GM23248 (cell line): ENCODE measurements at regions not wholly inside any gene's neighbourhood (a gene's known extent, or its start where the extent isn't known, plus 50 kb on each side); places are given as distances from the start of the nearest gene placed in this dataset.

Experiments used
- EZH2 ChIP-seq: fragments of 200-600 bp; sonication (generic); IDR thresholded peaks from 2 replicates; pipeline ENCODE4 v1.6.1; 2018; ENCODE audit warnings: antibody characterized with exemption, mild to moderate bottlenecking; ENCODE audit not compliant: insufficient read depth, poor library complexity, severe bottlenecking
- EZH2phosphoT487 ChIP-seq: fragments of 200-600 bp; sonication (generic); IDR thresholded peaks from 2 replicates; pipeline ENCODE4 v1.6.1; 2018; ENCODE audit warnings: antibody characterized with exemption, moderate library complexity, mild to moderate bottlenecking, low read depth; ENCODE audit not compliant: insufficient read depth

DNA sequence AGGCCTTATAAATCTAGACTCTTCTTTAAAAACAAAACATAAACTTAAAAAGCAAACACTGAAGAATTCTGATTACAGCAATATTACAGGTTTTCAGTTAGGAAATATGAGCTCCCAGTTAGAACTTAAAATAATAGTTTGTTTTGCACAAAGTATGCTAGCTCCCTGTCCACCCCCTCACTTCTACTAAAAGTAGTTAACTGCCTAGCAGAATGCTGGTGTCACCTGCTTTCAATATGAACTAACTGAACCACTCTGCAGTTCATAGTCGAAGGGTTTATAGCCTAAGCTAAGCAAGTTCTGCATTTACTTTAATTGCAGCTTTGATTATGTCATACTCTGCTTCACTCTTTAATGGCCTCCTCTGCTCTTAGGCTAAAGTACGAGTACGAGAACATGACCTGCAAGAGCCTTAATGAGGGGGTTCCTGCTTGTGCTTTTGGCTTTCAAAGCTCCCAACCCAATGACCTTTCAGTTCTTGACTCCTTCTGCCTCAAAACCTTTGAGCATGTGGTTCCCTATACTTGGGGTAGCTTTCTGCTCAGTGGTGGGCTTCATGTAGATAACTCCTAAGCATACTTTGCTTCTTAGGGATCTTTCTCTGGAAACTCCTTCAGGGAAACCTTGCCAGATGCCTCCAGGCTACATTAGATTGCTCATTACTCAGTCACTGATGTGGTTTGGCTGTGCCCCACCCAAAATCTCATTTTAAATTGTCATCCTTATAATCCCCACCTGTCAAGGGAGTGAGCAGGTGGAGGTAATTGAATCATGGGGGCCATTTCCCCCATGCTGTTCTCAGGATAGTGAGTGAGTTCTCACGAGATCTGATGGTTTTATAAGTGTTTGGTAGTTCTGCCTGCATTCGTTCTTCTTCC is 278.9 kb upstream of the ARGLU1 start:
- TF ChIP-seq EZH2phosphoT487 (no peak), EZH2 (no peak)
